A204.1 (cell line): ENCODE measurements at regions not wholly inside any gene's neighbourhood (a gene's known extent, or its start where the extent isn't known, plus 50 kb on each side); places are given as distances from the start of the nearest gene placed in this dataset.

ENCODE experiments used
- FAIRE-seq: peaks from 2 replicates; lab custom pipeline; 2012; peaks lifted over from hg19 to GRCh38; lab: Jason Lieb, UNC

DNA sequence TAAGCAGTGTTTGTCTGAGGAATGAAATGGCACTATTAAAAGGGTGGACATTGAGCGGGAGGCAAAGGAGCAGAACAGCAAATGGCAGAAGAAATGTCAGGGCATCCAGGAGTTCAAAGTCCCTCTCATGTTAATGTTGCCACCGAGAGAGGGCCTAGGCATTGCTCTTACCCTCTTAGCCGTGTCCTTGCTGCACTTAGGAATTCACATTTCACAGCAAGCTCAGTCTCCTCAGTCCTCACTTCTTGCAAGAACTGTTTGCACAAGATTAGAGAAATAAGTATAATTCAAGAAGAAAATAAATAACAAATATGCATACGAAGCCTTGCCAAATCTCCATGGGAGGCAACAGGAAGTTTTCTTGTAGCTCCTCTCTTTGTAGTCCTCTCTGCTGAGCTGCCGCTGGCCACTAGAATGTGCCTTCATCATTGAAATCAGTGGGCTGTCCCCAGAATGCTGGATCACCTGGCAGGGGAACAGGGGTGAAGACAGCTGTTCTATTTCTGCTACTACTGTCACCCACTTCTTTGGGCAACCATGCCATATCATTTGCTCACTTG is 205.8 kb downstream of the ZNF326 start:
- FAIRE-seq, result no peak

DNA sequence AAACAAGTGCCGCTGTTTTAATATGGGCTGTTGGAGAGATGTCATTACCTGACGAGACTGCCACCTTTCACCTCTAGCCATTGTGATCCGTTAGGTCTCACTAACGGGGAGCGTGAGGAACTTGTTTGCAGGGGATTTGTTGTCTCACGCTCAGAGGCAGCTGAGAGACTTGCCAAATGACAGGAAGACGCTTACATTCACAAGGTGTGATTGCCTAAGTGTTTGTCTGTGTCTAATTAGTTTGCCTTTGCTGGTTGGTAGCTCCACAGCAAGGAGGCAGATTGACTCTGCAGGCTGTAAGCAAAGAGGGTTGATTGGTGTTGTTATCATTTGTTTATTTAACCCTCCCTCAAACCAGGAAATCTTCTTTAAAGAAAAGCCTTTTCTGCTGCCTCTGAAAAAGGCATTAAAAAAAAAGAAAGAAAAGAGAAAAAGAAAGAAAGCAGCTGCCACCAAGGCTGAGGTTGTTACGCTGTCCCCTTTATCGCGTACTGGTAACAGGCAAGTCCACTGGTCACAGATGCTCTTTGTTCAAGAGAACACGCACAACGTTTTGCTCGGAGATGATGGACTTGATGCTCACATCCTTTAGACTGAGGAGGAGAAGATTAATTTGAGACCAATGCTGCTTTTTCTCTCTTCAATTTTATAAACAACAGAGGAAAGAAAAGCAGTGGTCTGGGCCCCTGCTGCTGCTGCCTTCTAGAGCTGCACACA is 203.9 kb downstream of the ZNF326 start:
- FAIRE-seq, result no peak

DNA sequence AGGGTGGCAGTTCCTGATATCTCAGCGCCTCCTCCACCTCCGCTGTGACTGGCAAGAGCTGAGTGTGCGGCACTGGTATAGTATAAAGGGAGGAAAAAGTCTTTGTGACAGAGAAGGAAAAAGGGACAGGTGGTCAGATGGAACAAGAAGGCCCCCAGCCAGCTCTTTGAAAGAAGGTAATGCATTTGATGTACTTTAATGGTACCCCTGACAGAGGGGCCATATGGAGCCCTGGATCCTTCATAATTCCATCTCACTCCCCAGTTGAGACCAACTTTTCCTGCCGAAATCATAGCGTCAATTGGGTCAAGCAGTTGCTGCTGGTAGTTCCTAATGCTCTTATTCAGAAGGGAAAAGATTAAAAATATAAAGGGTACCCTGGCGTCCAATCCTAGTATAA is 198.2 kb downstream of the ZNF326 start:
- FAIRE-seq, result no peak

DNA sequence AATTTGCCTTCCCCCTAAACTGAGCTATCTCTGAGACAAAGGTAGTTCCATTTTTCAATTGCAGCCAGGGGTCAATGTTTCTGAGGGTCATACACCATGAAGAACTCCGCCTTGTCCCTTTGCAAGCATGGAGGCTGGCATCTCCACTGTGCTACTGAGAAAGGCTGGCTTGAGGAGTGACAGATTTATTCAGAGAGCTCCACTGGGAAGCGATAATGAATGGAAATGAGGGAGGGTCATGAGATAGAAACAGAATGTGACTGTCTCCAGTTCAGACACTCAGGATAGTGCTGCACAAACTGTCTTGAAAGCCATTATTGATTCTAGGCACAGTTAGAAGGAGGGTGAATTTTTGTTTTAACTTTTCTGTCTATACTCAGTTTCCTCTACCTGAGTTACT is 197.5 kb downstream of the ZNF326 start:
- FAIRE-seq, result no peak

DNA sequence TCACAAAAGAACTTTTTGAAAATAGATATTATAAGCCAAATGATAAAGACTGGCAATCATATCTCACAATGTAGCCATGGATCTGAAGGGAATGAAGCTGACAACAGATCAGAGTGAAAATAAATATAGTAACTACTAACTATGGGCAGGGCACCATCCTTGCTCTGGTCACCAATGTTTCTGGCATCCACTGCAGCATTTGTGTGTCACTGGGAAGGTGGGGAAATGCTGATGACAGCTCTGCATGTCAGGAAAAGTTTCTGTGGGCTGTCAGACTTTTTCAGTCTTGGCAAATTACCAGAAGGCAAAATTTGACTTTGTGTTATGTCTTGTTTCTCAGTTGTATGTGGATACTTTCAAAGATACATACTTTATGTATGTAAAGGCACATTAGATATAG is 195.6 kb downstream of the ZNF326 start:
- no peak for FAIRE-seq

DNA sequence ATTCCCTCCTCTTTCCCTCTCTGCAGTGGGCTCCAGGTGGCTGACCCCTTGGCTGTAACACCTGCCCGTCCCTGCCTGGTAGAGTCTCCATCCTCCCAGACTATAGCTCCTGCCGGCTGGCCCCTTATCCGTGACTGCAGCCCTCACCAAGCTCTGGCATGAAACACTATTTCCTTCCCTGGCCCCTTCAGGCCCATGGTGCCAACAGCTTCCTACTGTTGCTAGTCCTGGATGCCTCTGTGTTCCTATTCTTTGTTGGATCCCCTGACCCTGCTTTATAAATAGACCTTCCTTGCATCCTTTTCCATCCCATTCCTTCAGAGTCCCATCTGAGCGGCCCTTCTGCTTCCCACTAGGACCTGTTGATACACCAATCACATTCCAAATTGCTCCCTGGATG is 195.0 kb downstream of the ZNF326 start:
- no peak for FAIRE-seq

DNA sequence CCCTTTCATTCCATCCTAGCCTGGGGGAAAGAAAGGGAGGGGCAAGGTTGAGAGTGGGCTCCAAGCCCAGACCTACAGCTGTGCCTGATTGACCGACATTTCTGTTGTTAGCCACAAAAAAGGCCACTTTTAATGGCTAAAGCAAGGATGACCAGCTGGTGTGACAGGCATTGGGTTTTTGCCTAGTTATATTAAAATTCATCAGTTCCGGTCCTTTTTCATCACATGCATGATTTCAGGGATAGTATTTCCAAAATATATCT is 192.3 kb downstream of the ZNF326 start:
- FAIRE-seq, result no peak

DNA sequence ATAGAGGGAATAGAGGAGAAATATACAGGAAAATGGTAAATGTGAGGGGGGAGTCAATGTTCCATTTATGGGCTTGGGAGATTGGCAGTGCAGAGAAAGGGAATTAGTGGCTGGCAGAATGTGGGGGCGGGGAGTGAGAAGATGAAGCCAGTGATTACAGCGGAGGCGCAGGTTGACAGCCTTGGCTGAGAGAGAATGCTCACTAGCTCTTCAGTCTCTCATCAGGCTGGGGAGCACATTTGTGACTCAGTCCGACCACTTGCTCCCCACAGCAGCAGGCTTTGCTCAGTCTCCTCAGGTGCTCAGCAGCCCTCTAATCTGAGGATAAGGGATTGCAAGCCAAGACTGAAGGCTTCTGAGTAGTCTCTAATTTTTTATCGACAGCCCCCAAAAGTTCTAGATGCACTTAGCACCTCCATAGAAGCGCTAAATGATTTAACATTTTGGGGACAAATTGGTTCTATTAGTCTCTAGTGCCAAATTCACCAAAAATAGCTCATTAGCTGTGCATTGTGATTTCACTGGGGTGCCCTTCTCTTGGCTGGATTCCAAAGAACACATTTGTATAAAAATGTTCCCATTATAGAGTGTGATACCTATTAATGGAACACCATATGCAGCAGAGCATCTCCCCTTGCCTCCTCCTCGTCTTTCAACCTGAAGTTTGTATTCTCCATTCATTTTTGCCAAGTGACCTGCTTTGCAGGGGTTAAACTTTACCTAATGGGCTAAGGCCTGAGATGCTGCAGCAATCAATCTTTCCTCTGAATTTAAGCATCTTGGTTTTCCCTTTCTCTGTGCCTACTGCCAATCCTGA is 191.8 kb downstream of the ZNF326 start:
- no peak for FAIRE-seq

DNA sequence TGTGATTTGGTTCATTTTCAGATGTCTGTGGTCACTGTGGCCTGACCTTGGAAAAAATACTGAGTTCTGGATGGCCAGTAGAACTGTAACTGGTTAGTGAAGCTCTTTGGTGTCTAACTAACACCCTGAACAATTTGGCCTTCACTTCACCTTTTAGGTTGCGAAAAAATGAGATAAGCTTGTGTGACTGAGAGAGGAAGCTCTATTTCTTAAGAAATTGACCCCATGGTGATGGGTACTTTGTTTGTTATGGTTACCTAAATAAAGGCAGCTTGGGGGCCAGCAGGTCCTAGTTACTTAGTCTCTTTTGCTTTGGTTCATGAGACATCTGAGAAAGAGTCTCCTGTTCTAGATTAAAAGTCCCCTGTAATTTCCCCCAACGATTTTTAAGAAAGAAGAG is 181.6 kb downstream of the ZNF326 start:
- FAIRE-seq, result no peak

DNA sequence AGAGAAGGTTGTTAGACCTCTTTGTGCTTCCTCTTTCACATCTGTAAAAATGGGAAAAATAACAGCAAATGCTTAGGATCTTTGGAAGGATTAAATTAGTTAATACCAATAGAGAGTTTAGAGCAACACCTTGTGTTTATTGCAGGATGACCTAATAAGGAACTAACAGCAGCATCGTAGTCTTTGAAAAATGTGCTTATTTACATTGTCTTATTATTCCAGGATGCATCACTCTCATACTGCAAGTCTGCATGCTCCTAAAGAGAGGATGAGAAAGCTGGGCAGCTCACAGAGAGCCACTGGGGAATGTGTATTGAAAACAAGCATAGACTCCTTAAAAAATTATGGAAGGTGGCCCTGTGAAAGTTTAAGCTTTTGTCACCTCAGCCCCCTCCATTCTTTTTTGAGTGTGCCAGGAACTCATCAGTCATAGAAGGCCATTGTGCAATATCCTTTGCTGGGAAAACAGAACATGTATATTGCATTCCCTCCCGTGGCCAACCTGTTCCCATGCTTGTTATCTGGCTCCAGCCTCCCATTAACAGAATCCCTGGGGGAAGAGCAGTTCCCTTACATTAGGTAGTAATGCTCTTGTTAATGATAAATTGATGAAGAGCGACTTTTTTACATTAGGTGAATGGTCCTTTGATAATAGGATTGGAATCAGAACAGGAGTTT is 180.7 kb downstream of the ZNF326 start:
- FAIRE-seq, result no peak

DNA sequence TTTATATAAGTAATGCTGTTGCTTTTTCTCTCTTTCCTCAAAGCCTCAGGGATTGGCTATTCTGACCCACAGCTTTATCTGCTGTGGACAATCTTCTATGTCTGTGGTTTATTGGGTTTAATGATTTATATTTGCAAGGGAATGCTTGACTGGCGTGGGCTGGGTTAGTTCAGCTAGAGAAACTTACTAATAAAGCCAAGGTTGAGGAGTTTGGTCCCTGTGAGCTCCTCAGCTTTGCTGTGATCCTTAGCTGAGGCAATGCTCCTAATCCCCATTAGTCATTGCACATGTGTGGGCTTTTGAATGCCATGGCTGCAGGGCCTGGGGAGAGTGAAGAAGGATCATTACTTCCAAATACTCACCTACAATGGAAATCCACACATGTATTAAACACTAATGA is 179.3 kb downstream of the ZNF326 start:
- FAIRE-seq, result no peak

DNA sequence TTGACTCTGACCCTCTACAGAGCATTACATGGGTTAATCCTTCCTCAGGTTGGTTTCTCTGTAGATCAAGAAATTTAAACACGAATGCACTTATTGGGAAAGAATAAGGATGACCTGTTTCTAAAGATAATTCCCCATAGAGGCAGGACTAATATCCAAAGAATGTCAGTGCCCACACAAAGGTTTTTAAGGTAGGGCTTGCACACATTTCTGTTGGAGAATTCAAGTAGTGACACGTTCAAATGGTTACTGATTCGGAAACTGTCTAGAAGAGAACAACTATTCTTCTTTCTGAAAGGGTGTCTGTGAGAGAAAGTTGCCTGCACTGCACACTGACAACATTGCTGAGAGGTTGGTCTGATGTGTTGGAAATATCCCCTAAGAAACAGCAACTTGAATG is 167.3 kb downstream of the ZNF326 start:
- FAIRE-seq, result no peak

DNA sequence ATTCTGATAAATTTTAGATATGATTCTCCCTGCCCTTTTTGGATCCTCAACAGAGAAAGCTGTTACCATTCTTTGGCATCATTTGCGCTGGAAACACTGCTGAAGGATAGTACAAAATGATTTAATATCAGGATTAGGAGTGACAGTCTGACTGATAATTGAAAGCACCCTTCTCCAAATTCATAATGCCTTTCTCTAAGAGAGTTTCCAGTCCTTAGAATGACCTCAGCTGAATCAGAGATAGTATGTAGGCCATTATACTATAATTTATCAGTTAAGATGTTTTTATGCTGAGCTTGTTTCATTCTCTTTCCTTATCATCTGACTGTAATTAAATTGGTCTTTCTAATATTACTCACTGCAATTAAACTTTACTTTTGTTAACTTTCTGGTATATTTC is 166.7 kb downstream of the ZNF326 start:
- no peak for FAIRE-seq

DNA sequence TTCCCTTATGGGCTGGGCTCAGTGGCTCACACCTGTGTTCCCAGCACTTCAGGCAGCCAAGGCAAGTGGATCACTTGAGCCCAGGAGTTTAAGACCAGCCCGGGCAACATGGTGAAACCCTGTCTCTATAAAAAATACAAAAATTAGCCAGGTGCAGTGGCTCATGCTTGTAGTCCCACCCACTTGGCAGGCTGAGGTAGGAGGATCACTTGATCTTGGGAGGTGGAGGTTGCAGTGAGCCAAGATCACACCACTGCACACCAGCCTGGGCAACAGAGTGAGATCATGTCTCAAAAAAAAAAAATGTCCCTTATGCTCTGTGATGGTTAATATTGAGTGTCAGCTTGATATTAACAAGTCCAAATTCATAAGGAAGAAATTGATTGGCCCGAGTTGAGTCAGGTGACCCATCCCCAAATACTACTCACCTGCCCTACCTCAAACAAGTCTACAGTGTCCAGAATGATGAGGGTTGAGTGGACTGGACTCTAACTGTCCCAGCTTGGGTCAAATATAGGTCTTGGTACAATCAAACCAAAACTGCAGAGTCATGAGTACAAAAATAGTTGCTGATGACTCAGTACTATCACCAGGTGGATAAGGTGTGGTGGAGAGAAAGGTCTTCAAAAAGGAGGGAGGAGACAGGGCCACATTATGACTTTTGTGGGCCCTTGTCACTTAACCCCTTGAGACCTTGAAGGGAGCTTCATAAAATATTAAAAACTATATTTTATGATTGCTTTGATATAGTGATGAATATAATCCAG is 161.0 kb downstream of the ZNF326 start:
- no peak for FAIRE-seq

DNA sequence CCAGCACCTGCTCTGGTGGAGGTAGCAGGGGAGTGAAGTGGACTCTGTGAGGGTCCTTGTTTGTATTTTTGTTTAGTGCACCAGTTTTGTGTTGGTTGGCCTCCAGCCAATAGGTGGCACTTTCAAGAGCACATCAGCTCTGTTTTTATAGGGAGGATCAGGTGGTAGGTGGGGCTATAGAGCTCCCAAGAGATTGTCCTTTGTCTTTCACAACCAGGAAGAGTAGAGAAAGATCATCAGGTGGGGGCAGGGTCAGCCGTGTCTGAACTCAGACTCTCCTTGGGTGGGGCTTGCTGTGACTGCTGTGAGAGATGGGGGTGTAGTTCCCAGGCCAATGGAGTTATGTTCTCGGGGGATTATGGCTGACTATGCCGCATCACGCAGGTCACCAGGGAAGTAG is 159.8 kb downstream of the ZNF326 start:
- no peak for FAIRE-seq

DNA sequence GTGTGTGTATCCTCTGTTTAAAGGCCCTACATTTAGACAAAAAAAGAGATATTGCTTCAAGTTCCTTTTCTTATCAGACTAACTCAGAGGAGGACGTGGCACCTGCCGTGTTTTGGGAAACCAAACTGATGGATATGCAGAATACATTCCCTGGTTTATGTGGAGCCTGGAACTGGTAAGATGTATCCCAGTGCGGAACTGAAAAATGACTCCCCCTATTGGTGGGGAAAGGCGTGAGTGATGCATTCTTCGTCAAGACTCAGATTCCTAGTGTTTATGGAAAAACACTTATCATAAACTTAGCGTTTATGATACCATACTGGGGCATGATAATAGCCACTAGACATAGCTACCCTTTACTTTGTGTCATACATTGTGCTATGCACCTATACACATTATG is 154.2 kb downstream of the ZNF326 start:
- no peak for FAIRE-seq

DNA sequence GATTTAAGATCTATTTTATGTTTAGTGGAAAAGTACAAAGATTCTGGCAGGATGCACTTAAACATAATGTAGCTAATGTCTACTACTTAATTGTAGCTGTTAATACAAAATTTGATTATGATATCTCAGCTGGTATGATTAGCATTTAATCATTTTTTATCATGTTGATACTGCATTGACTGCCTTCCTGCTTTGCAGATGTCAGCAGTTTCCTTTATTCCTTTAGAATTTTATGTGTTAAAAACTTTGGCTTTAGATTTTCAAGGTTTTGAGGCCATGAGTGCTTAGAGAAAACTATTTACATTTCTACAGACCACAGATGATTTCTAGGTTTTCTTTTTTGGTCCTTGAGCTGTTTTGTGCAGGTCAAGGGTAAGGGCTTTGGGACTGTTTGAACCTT is 152.2 kb downstream of the ZNF326 start:
- FAIRE-seq, result no peak

DNA sequence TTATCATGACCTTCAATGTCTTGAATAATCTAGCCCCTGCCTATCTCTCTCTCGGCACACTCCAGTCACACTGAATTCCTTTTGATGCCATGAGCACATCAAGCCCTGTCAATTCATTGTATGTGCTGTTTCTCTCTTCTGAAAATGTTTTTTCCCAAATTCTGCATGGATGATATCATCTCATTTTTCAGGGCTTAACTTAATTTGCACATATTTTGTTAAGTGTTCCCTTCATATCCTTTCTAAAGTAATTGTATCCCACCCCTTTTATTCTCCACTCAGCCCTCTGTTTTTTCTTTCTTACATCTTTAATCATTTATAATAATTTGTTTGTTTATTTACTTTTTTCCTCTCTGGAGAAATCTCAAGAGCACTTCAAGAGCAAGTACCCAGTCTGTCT is 149.9 kb downstream of the ZNF326 start:
- FAIRE-seq, result no peak

DNA sequence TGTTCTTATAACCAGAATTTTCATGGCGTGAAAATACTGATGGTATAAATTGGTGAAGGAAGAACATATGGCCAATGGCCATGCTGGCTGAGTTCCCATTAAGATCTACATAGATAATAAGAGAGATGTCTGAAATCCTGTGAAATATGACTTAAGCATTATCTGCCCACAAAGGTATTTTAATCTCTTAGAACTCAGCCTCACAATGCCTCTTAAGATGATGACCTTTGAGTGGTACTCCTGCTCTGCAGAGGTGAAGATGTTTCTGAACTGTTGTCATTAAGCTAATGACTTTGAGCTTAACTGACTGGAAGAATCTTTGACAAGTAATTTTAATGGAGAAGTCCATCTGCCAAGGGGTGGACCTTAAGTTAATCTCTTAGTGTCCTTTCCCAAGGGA is 148.7 kb downstream of the ZNF326 start:
- FAIRE-seq, result no peak

DNA sequence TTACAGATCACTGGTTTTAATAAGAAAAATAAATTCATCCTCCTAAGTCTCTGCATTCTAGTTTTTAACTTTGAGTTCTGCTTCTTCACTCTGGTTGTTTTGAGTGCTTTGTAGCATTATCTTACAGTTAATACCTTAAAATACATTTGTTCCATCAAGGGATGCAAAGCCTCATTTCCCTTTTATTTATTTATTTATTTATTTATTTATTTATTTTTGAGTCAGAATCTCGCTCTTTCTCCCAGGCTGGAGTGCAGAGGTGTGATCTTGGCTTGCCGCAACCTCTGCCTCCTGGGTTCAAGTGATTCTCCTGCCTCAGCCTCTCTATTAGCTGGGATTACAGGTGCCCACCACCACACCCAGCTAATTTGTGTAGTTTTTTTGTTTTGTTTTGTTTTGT is 147.8 kb downstream of the ZNF326 start:
- FAIRE-seq, result no peak

DNA sequence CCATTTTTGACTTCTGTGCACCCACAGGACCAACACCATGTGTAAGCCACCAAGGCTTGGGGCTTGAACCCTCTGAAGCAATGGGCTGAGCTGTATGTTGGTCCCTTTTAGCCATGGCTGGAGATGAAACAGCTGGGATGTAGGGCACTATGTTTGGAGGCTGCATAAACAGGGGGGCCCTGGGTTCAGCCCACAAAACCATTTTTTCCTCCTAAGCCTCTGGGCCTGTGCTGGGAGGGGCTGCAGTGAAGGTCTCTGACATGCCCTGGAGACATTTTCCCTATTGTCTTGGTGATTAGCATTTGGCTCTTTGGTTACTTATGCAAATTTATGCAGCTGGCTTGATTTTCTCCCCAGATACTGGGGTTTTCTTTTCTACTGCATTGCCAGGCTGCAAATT is 144.9 kb downstream of the ZNF326 start:
- FAIRE-seq, result no peak

DNA sequence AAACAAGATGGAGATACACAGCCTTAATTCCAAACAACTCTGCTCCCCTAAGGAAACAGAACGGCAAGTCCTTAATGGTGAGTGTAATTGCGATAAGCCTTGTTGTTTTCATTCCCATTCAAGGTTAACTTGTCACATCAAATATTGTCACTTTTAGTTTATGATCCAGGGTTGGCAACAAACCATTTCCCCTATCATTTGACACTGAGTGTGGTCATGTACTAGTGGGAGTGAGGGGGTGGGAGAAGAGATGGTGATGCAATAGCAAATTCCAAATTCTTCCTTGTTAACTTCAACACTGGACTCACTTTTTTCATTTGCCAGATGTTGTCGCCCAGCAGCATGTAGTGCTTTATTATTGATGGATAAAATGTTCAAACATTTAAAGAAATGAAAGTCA is 140.4 kb downstream of the ZNF326 start:
- FAIRE-seq, result no peak
